Stimulated activated CD8-positive, alpha-beta memory T cell treated with anti-CD3 and anti-CD28 coated beads, Interleukin-4, amount 100 ng/mL, for 4 hours (primary cell): ENCODE measurements at regions not wholly inside any gene's neighbourhood (a gene's known extent, or its start where the extent isn't known, plus 50 kb on each side); places are given as distances from the start of the nearest gene placed in this dataset.

Experiments used
- DNase-seq, 2 donors: peaks; one replicate each; pipeline ENCODE4 v3.0.0-alpha.2; 2020; ENCODE audit warnings: low read depth in 2 of 2, low spot score in 1 of 2

DNA sequence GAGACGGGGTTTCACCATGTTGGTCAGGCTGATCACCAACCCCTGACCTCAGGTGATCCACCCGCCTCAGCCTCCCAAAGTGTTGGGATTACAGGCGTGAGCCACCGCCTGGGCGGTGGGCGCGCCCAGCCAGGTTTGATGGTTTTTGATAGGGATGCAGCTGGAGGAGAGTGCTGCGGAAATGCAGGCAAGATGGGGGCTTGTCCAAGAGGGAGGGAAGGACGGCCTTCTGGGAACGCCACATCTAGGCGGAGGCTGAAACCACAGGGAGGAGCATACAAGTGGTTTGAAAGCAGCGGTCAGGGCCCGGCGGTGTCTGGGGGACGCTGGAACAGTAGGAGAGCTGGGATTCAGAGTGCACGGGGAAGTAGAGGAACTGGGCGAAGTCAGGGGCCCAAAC lies 134.6 kb downstream of the VRK1 start:
- no peak for DNase-seq

- no peak for DNase-seq
Measured at GRCh38 chr14:96934638-96935330, 137.6 kb downstream of the VRK1 start.

DNA sequence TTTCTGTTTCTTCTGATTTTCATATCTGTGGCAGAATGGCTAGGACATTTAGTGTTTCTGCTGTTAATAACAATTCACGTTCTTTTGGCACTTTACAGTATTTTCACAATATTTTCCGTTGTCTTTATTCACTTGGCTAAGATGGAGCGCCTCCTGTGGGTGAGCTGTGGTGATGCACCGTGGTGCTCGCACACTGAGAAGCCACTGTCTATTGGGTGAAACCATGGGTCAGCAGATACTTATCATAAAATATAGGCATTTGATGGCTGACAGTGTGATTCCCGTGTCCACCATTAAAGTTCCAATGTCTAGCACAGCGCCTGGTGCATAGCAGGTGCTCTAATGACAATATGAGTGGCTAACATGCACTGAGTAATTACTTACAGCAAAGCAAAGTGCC lies 141.8 kb downstream of the VRK1 start:
- no peak for DNase-seq

DNA sequence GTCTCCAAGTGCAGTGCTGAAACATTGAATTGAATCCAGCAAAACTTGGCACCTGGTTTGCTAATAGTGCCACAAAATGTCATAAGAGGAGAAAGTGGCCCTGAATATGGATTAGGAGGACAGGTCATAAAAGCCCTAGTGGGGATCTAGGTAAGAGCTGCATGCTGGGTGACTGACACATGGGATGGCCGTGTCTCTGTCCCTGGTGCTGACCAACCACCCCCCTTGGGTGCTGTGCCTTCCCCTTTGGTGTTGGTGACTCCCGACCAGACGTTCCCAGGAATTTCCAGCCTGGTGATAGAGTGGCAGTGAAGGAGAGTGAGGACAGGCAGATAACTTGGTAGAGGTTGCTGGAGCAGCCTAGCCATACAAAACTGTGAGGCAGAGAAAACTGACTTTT lies 142.8 kb downstream of the VRK1 start:
- no peak for DNase-seq

GRCh38 chr14:96944297-96944696 lies 147.1 kb downstream of the VRK1 start:
- DNase-seq, result no peak

DNA sequence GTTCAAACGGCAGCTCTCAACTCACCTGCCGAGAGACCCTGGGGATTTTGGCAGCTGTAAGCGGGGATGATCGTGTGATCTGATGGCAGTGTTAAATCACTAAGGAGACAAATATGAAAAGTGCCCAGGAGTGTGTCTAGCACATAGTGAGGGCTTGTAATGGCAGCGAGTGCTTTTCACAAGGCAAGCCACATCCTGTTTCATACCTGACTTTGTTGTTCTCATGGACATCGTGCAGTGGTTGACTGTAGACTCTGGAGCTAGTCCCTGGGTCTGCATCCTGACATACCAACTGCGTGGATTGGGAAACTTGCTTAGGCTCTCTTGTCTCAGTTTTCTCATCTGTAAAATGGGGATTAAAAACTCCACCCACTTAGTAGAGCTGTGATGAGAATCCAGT lies 148.5 kb downstream of the VRK1 start:
- DNase-seq, result no peak

GRCh38 chr14:96949594-96949993 lies 152.4 kb downstream of the VRK1 start:
- DNase-seq, result no peak

DNA sequence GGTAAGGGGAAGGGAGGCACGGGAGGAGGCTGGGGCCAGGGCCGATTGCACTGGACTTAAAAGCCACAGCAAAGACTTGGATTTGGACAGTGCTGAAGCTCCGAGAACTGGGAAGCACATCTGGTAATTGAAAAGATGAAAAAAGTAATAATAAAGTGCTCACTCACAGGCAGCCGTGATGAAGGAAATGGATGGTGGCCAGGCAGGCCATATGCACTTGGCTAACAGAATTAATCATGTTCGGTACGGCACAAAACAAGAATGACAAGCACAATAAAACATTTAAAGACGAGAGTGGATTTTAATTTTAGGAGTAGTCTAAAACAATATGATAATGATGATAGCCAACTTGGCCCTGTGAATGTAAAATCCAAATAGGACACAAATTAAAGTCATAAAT lies 154.3 kb downstream of the VRK1 start:
- no peak for DNase-seq

- DNase-seq, result no peak
Measured at GRCh38 chr14:96953087-96953874, 156.1 kb downstream of the VRK1 start.

GRCh38 chr14:96953875-96954185 lies 156.6 kb downstream of the VRK1 start:
- no peak for DNase-seq

DNA sequence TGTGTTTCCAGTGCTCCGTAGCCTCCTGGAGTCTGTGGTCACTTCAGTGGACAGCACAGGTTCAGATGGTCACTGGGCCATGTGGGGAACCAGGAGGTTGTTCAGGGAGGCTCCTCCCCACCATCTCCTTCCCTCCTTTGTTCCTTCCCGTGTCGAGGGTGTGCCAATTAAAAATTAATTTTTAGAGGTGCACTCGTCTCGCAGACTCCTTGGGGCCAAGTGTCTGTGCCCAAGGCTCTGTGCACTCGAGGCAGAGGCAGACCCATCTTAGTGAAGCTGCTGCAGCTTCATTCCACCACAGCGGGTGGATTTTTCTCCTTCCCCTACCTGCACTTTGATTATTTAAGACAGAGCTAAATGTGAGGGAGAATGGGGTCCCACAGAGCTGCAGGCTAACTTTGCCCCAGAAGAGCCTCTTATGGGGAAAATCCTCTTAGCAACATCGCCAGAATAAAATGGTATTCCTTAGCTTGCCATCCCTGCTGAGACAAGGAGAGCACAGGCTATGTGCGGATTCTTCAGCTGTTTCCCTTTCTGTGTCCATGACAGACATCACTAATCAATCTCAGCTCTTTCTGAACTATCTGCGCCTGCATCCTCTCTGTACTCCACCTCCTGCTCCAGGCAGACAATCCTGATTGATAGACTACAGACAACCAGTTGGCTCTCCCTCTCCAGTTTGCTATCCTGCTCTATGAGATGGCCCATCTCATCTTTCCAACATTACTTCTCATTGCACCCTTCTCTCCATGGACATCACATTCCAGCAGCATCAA lies 159.5 kb downstream of the VRK1 start:
- DNase-seq, result no peak

DNA sequence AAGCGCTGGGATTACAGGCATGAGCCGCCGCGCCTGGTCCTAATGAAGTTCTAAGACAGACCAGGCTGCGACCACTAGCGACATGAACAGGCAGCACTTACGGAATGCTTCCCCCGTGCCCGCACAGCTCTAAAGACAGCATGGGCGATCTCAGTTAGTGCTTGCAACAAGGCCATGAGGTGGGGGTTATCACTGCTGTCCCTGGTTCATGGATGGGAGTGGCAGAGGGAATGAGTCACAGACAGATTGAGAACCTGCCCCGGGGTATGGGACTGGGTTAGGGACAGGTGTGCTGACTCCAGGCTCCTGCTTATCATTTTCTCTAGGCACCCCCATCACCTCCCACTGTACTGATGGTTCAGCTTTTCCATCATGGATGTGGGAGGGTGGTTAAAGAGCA lies 160.9 kb downstream of the VRK1 start:
- DNase-seq, result no peak

GRCh38 chr14:96959992-96960391 lies 162.8 kb downstream of the VRK1 start:
- no peak for DNase-seq

GRCh38 chr14:96960598-96961116 lies 163.5 kb downstream of the VRK1 start:
- DNase-seq, result no peak

GRCh38 chr14:96961895-96962294 lies 164.7 kb downstream of the VRK1 start:
- no peak for DNase-seq

- no peak for DNase-seq
Measured at GRCh38 chr14:96962337-96962736, 165.2 kb downstream of the VRK1 start.

DNA sequence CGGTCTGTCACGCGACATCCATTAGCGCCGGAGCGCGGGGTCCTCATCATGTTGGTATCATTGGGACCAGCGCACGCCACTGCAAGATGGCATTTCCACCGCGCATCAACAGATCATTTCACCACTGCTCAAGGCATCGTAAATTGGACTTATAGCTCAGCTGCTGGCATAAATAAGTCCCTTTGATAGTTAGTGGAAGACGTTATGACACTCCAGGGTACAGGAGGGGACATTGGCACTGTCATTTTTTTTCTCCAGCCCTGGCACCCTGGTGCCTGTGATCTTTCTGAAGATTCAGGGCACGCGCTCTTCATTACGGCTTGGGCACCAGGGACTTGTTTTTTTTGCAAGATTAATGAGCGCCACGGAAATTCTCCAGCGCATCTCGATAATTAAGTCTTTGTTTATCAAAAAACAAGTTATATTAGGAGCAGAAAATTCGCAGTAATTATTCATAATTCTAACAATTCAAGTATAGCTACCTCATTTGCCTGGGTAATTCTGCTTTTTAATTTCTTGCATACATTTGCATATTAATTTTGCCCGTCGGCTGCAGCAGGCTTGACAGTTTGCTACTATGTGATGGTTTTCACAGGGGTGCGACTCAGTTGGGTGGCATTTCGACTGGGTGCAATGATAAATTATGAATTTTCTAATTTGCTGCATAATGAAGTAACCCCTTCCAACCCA lies 167.7 kb downstream of the VRK1 start:
- DNase-seq, result no peak

- DNase-seq, result no peak
Measured at GRCh38 chr14:96965885-96966595, 168.9 kb downstream of the VRK1 start.

- no peak for DNase-seq
Measured at GRCh38 chr14:96975116-96975515, 177.9 kb downstream of the VRK1 start.

DNA sequence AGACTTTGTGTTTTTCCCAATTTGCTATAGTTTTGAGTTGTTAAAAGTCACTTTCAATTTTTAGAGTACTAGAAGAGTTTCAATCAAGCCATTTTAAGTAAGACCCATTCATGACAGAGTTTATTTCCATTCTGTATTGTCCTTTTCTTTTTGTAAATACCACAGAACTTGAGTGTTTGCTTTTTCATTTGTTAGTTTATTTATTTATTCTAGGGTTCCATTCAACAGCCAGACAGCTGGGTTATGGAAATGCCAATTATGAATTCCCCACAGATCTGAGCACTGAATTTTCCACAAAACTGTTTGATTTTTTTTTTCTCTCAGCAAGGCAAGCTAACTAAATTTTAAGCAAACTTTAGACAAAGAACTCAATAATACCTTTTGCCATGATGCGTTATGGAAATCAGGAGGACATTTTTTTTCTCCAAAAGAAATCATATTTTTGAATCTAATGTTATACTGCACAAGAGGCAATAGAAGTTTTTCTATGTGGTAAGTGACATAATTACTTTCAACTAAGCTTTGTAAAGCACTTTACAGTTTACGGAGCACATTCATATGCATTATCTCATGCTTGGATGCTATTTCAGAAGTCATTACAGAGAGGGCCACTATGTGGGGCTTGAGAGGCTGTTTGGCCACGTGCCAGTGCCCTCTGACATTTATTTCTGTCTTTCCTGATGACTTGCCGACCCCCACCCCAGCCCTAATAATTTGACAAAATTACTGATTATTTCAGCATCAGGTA lies 181.5 kb downstream of the VRK1 start:
- DNase-seq, result no peak
